Erythroblast (primary cell): ENCODE measurements at regions not wholly inside any gene's neighbourhood (a gene's known extent, or its start where the extent isn't known, plus 50 kb on each side); places are given as distances from the start of the nearest gene placed in this dataset.

Source experiments
- GATA1 ChIP-seq: IDR thresholded peaks from 2 replicates; pipeline ENCODE4 v1.6.1; 2011; ENCODE audit warnings: low read depth, mild to moderate bottlenecking, control low read depth, low read length, moderate library complexity
- POLR2A ChIP-seq: IDR thresholded peaks from 2 replicates; pipeline ENCODE4 v1.6.1; 2011; ENCODE audit warnings: mild to moderate bottlenecking, low read length

GRCh38 chr3:15905041-15905440, 107.3 kb upstream of the ANKRD28 start:
- no peak for TF ChIP-seq POLR2A
- TF ChIP-seq GATA1, result no peak
